Large intestine (tissue), 3 donors: ENCODE measurements at regions not wholly inside any gene's neighbourhood (a gene's known extent, or its start where the extent isn't known, plus 50 kb on each side); places are given as distances from the start of the nearest gene placed in this dataset.

Source experiments
- DNase-seq, 2 donors: peaks; one replicate each; pipeline versions ENCODE4 v3.0.0 to v3.0.0-alpha.2; 2013
- H3K27ac ChIP-seq: one replicate; pipeline ENCODE4 v1.5.1; 2013; ENCODE audit warnings: low read length
- H3K27me3 ChIP-seq: 2 replicates; pipeline ENCODE4 v1.6.1; 2013; ENCODE audit warnings: low read length; ENCODE audit not compliant: control insufficient read depth, insufficient read depth
- H3K36me3 ChIP-seq: 2 replicates; pipeline ENCODE4 v1.6.1; 2013; ENCODE audit warnings: low read length; ENCODE audit not compliant: control insufficient read depth, insufficient read depth
- H3K4me1 ChIP-seq: one replicate; pipeline ENCODE4 v1.6.1; 2013; ENCODE audit warnings: low read length; ENCODE audit not compliant: control insufficient read depth, insufficient read depth
- H3K4me3 ChIP-seq: one replicate; pipeline ENCODE4 v1.5.1; 2013; ENCODE audit warnings: low read length
- H3K9me3 ChIP-seq: one replicate; pipeline ENCODE4 v1.6.1; 2013; ENCODE audit warnings: mild to moderate bottlenecking, low read depth, low read length, moderate library complexity; ENCODE audit not compliant: control insufficient read depth
- WGBS: methylation state at CpG from one replicate; pipeline ENCODE4 v1.1.5; 2013; ENCODE audit warnings: low lambda C conversion rate; ENCODE audit not compliant: insufficient coverage; 5-methylcytosine and 5-hydroxymethylcytosine counted together

DNA sequence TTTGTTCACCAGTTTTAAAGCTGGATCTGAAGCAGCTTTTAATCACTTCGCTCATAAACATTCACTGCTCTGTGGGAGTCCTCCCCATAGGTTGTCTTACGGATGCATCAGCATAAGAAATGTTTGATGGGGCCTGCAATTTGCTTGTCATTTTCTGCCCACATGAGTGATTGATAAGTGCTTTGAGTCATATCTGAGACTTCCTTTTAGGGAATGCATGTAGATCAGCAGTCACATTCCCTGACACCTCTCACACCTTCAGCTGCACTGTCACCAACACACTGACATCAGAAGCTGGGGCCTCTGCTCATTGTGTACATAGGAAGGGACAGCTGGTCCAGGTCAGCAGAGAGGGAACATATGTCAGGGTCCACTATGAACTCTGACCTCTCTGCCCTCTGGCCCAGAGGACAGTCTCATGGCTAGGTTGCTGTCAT, 84.1 kb upstream of the SPATA31D4 start:
- no peak overlapping the region for H3K4me3 ChIP-seq
- H3K36me3 ChIP-seq = no peaks in the 10 kb centered on the region
- H3K4me1 ChIP-seq = peaks cover 2% of the 10 kb centered on the region
- no peaks in the 10 kb centered on the region for H3K27me3 ChIP-seq
- no peak overlapping the region for H3K27ac ChIP-seq
- DNase-seq = no peak
- H3K9me3 ChIP-seq = no peaks in the 10 kb centered on the region
- WGBS = 80% methylated on average over 1 of the region's 2 CpGs

DNA sequence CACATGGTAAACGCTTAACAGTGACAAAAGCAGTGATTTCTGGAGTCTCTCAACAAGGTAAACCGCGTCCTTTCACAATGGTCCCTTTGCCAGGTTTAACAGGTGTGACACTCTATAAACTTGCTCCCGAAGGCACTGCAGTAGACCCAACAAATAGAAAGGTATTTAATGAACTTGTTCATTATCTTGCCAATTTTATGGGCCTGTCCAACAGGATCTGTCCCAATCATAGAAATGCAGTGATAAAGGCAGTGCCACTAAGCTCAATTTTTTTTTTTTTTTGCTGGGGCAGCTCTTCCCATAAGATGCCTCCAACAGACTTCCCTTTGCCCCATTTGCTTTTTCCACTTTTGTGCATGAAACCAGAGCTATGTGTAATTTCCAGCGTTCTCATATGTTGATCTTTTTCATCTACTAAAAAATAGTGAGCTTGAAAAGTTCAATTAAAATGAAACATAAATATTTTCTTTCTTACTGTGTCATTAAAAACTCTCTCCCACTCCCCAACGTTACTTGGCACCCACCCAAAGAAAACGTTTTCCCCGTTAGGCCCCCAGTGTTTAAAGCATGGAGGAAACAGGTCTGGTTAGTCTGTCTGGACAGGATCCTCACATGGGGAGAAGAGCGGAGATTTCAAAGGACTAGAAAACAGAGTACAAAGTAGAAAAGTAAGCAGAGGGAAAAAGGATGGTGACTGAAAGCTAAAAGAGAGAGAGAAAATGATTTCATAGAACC, 80.9 kb upstream of the SPATA31D4 start:
- H3K9me3 ChIP-seq = no peaks in the 10 kb centered on the region
- no peak overlapping the region for H3K4me3 ChIP-seq
- H3K36me3 ChIP-seq = no peaks in the 10 kb centered on the region
- no peak overlapping the region for H3K27ac ChIP-seq
- DNase-seq = no peak
- H3K27me3 ChIP-seq = no peaks in the 10 kb centered on the region
- H3K4me1 ChIP-seq = no peaks in the 10 kb centered on the region
- 67% methylated on average over 1 of the region's 9 CpGs for WGBS

- H3K4me1 ChIP-seq = no peaks in the 10 kb centered on the region
- no peak overlapping the region for H3K4me3 ChIP-seq
- WGBS = 30% methylated on average over 2 of the region's 2 CpGs
- no peaks in the 10 kb centered on the region for H3K36me3 ChIP-seq
- no peaks in the 10 kb centered on the region for H3K9me3 ChIP-seq
- no peak overlapping the region for H3K27ac ChIP-seq
- peak in 1 of 2 donors; percentile 23 for DNase-seq
- no peaks in the 10 kb centered on the region for H3K27me3 ChIP-seq
Measured at GRCh38 chr9:81848472-81848871, 79.8 kb upstream of the SPATA31D4 start.

- 88% methylated on average over 1 of the region's 8 CpGs for WGBS
Measured at GRCh38 chr9:81849631-81850259, 78.5 kb upstream of the SPATA31D4 start.

DNA sequence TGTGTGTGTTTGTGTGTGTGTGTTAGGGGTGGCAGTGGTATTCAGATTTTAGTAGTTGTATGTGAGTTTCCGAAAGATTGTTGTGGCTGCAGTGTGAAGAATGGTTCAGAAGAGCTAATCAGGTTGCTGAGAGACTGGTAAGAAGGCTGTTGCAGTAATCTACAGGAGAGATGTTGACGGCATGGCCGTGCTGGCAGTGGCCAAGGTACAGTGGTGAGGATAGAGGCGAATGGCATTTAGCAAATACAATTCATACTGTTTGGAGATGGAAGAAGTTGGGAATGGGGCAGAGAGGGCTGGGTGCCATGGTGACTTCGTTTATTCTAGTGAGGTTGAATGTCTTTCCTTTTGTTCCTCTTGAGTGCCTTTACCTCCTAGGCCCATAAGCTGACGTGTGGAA, 77.5 kb upstream of the SPATA31D4 start:
- no peak overlapping the region for H3K4me3 ChIP-seq
- no peak for DNase-seq
- WGBS = 100% methylated on average over 1 of the region's 6 CpGs
- H3K4me1 ChIP-seq = no peaks in the 10 kb centered on the region
- no peaks in the 10 kb centered on the region for H3K36me3 ChIP-seq
- H3K27me3 ChIP-seq = no peaks in the 10 kb centered on the region
- H3K27ac ChIP-seq = no peak overlapping the region
- H3K9me3 ChIP-seq = no peaks in the 10 kb centered on the region

More at GRCh38 chr9:81849631-81850259, 78.5 kb upstream of the SPATA31D4 start:
- H3K27me3 ChIP-seq = no peaks in the 10 kb centered on the region
- no peak overlapping the region for H3K27ac ChIP-seq
- no peaks in the 10 kb centered on the region for H3K4me1 ChIP-seq
- no peak for DNase-seq
- no peaks in the 10 kb centered on the region for H3K9me3 ChIP-seq
- no peak overlapping the region for H3K4me3 ChIP-seq
- no peaks in the 10 kb centered on the region for H3K36me3 ChIP-seq

- no CpG with 5 or more reads among the region's 5 CpGs for WGBS
- no peak overlapping the region for H3K27ac ChIP-seq
- DNase-seq = no peak
- no peaks in the 10 kb centered on the region for H3K36me3 ChIP-seq
- no peak overlapping the region for H3K4me3 ChIP-seq
- H3K27me3 ChIP-seq = no peaks in the 10 kb centered on the region
- no peaks in the 10 kb centered on the region for H3K4me1 ChIP-seq
- no peaks in the 10 kb centered on the region for H3K9me3 ChIP-seq
Measured at GRCh38 chr9:81851340-81851739, 76.9 kb upstream of the SPATA31D4 start.

- Histone ChIP-seq H3K27ac (no peak overlapping the region), H3K4me3 (no peak overlapping the region), H3K4me1 (no peaks in the 10 kb centered on the region), H3K27me3 (no peaks in the 10 kb centered on the region), H3K36me3 (no peaks in the 10 kb centered on the region), H3K9me3 (no peaks in the 10 kb centered on the region)
- DNase-seq = no peak
- WGBS = no CpG with 5 or more reads among the region's 1 CpG
Measured at GRCh38 chr9:81852820-81853219, 75.4 kb upstream of the SPATA31D4 start.

DNA sequence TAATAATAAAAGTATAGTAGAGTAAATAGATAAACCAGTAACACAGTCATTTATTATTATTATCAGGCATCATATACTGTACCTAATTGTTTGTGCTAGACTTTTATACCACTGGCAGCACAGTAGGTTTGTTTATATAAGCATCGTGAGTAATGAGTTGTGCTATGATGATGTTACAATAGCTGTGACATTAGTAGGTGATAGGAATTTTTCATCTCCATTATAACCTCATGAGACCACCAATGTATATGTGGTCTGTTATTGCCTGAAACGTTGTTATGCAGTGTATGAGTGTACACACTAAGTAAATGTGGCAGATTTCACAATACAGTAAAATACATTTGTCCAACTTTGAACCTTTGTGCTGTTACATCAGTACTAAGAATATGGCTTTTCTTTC, 72.7 kb upstream of the SPATA31D4 start:
- Histone ChIP-seq H3K27ac (no peak overlapping the region), H3K27me3 (no peaks in the 10 kb centered on the region), H3K4me1 (no peaks in the 10 kb centered on the region), H3K4me3 (no peak overlapping the region), H3K36me3 (no peaks in the 10 kb centered on the region), H3K9me3 (no peaks in the 10 kb centered on the region)
- WGBS = no CpG with 5 or more reads among the region's 2 CpGs
- DNase-seq = no peak

GRCh38 chr9:81858657-81859430, 69.4 kb upstream of the SPATA31D4 start:
- H3K4me3 ChIP-seq = no peak overlapping the region
- H3K4me1 ChIP-seq = no peaks in the 10 kb centered on the region
- DNase-seq = no peak
- H3K36me3 ChIP-seq = no peaks in the 10 kb centered on the region
- H3K9me3 ChIP-seq = no peaks in the 10 kb centered on the region
- no peak overlapping the region for H3K27ac ChIP-seq
- 74% methylated on average over 3 of the region's 6 CpGs for WGBS
- no peaks in the 10 kb centered on the region for H3K27me3 ChIP-seq

DNA sequence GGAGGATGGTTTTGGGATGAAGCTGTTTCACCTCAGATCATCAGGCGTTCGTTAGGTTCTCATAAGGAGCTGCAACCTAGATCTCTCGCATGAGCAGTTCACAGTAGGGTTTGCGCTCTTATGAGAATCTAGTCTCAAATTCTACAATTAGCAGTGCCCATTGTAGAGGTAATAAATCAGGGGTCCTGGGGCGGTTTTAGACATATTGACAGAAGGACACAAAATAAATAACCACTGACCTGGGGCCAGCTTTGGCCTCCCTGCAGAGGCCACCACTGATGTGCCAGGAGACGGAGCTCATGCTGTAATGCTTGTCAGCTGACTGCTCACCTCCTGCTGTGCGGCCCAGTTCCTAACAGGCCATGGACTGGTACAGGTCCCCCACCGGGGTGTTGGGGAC, 67.6 kb upstream of the SPATA31D4 start:
- H3K27ac ChIP-seq = no peak overlapping the region
- H3K4me1 ChIP-seq = no peaks in the 10 kb centered on the region
- no peaks in the 10 kb centered on the region for H3K9me3 ChIP-seq
- no CpG with 5 or more reads among the region's 8 CpGs for WGBS
- no peak for DNase-seq
- H3K27me3 ChIP-seq = no peaks in the 10 kb centered on the region
- H3K36me3 ChIP-seq = no peaks in the 10 kb centered on the region
- no peak overlapping the region for H3K4me3 ChIP-seq
